C4-2B (cell line): ENCODE measurements at regions not wholly inside any gene's neighbourhood (a gene's known extent, or its start where the extent isn't known, plus 50 kb on each side); places are given as distances from the start of the nearest gene placed in this dataset.

Experiments
- CTCF ChIP-seq: fragments of 450-650 bp; conservative IDR thresholded peaks from 2 replicates; pipeline ENCODE4 v1.5.1; 2017; ENCODE audit warnings: mild to moderate bottlenecking
- ZFX ChIP-seq: fragments of 450-650 bp; IDR thresholded peaks from 2 replicates; pipeline ENCODE4 v1.6.1; 2017

GRCh38 chr9:1120500-1121165 lies 70.5 kb downstream of the DMRT2 start:
- TF ChIP-seq ZFX = no peak
- TF ChIP-seq CTCF = no peak
